ENCODE measurements at regions not wholly inside any gene's neighbourhood (a gene's known extent, or its start where the extent isn't known, plus 50 kb on each side); places are given as distances from the start of the nearest gene placed in this dataset.

DNA sequence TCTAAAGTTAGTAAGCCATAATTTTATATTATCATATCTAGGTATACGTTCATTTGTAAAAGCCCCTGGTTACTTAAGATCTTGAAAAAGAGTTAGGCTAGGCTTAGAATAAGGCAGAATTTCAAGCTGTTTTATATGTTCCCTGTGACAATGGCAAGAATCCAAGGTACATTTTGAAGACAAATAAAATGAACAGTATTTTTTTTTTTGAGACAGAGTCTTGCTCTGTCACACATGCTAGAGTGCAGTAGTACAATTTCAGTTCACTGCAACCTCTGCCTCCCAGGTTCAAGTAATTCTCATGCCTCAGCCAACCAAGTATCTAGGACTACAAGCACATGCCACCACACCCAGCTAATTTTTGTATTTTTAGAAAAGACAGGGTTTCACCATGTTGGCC is 139.2 kb downstream of the DUSP6 start:
- TF ChIP-seq EZH2 (IDR thresholded peaks at IDR 0.05; ENCODE audit: borderline replicate concordance) = no peak
- TF ChIP-seq, protein P1, sequence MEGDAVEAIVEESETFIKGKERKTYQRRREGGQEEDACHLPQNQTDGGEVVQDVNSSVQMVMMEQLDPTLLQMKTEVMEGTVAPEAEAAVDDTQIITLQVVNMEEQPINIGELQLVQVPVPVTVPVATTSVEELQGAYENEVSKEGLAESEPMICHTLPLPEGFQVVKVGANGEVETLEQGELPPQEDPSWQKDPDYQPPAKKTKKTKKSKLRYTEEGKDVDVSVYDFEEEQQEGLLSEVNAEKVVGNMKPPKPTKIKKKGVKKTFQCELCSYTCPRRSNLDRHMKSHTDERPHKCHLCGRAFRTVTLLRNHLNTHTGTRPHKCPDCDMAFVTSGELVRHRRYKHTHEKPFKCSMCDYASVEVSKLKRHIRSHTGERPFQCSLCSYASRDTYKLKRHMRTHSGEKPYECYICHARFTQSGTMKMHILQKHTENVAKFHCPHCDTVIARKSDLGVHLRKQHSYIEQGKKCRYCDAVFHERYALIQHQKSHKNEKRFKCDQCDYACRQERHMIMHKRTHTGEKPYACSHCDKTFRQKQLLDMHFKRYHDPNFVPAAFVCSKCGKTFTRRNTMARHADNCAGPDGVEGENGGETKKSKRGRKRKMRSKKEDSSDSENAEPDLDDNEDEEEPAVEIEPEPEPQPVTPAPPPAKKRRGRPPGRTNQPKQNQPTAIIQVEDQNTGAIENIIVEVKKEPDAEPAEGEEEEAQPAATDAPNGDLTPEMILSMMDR (IDR thresholded peaks at IDR 0.05; ENCODE audit: poor library complexity) = no peak

Data from hepatocyte (in vitro differentiated cells).